Stomach (tissue), 8 donors: ENCODE measurements at regions not wholly inside any gene's neighbourhood (a gene's known extent, or its start where the extent isn't known, plus 50 kb on each side); places are given as distances from the start of the nearest gene placed in this dataset.
"Not testable (repeated sequence)": the region's sequence is repeated elsewhere in the genome, so short reads cannot be mapped to it uniquely, and the experiment has no call there.

ENCODE experiments used
- DNase-seq, 2 donors: peaks; one replicate each; pipeline versions ENCODE4 v3.0.0 to v3.0.0-alpha.2; 2013 to 2019
- H3K27ac ChIP-seq, 5 donors: fragments of 200-600 bp in 4 of 5; sonication (generic) in 4 of 5; one replicate each; pipeline ENCODE4 v1.5.1; 2013 to 2019; ENCODE audit warnings: mild to moderate bottlenecking in 1 of 5, moderate library complexity in 1 of 5
- H3K27me3 ChIP-seq, 3 donors: fragments of 200-600 bp; sonication (generic); one replicate each; pipeline ENCODE4 v1.5.1; 2017 to 2019; ENCODE audit warnings: mixed run types in 1 of 3
- H3K36me3 ChIP-seq, 4 donors: fragments of 200-600 bp; sonication (generic); 1 replicate in 3 of 4; 2 replicates in 1 of 4; pipeline ENCODE4 v1.5.1; 2016 to 2019
- H3K4me1 ChIP-seq, 4 donors: fragments of 200-600 bp; sonication (generic); one replicate each; pipeline ENCODE4 v1.5.1; 2016 to 2019
- H3K4me3 ChIP-seq, 4 donors: fragments of 200-600 bp; sonication (generic) in 3 of 4; one replicate each; pipeline ENCODE4 v1.5.1; 2016 to 2019; ENCODE audit warnings: mild to moderate bottlenecking in 1 of 4
- H3K9me3 ChIP-seq, 4 donors: fragments of 200-600 bp; sonication (generic); one replicate each; pipeline ENCODE4 v1.5.1; 2016 to 2019
- CTCF ChIP-seq, 7 experiments: fragments of 450-650 bp in 4 of 7; fragments of 200-600 bp in 3 of 7; sonication (generic) in 3 of 7; IDR thresholded peaks; one replicate each; pipeline ENCODE4 v1.5.1; 2016 to 2019; ENCODE audit warnings: antibody characterized with exemption in 7 of 7, control low read depth in 2 of 7, mild to moderate bottlenecking in 1 of 7
- EP300 ChIP-seq: sonication (generic); formaldehyde crosslinking; IDR thresholded peaks from one replicate; pipeline ENCODE4 v1.6.1; 2017; ENCODE audit warnings: antibody characterized with exemption
- POLR2A ChIP-seq, 4 donors: fragments of 450-650 bp; IDR thresholded peaks; one replicate each; pipeline ENCODE4 v1.6.1; 2016; ENCODE audit warnings: antibody characterized with exemption in 4 of 4, control low read depth in 2 of 4, mild to moderate bottlenecking in 1 of 4, moderate library complexity in 1 of 4
- POLR2AphosphoS5 ChIP-seq, 3 donors: sonication (generic); formaldehyde crosslinking; IDR thresholded peaks; one replicate each; pipeline ENCODE4 v1.6.1; 2016; ENCODE audit warnings: antibody characterized with exemption in 3 of 3
- WGBS, 5 donors: extraction: QIAGEN DNeasy Blood & Tissue Kit in 3 of 5; methylation state at CpG; one replicate each; pipeline versions ENCODE4 v1.1.5 to v1.1.7; 2013 to 2018; 5-methylcytosine and 5-hydroxymethylcytosine counted together
- intact Hi-C: fragments of 100-400 bp; cut with DNase I; formaldehyde crosslinking; loops from one replicate; pipeline ENCODE4 v1.15.1; 2023; ENCODE audit warnings: low total_unique reads
- donor health status: healthy with polysubstance abuse.
- donor health status: Bipolar disorder and iron deficiency.
- donor health status: healthy.

GRCh38 chr3:78257951-78258530 is 1218.1 kb downstream of the ROBO2 start:
- Histone ChIP-seq H3K4me3 (no peak overlapping the region), H3K27me3 (no peaks in the 10 kb centered on the region), H3K27ac (no peak overlapping the region), H3K4me1 (no peaks in the 10 kb centered on the region), H3K9me3 (no peaks in the 10 kb centered on the region), H3K36me3 (no peaks in the 10 kb centered on the region)
- intact Hi-C loops = no loop called here
- no peak for DNase-seq
- TF ChIP-seq CTCF (IDR thresholded peaks at IDR 0.05) = no peak
- WGBS, 5 donors = 86 to 90% (median 88%) methylated on average over 3 of the region's 3 CpGs

GRCh38 chr3:78258798-78259197 is 1218.9 kb downstream of the ROBO2 start:
- H3K9me3 ChIP-seq = no peaks in the 10 kb centered on the region
- H3K4me1 ChIP-seq = no peaks in the 10 kb centered on the region
- DNase-seq = peak in 1 of 2 donors; percentile 7
- H3K36me3 ChIP-seq = no peaks in the 10 kb centered on the region
- no peaks in the 10 kb centered on the region for H3K27me3 ChIP-seq
- no peak overlapping the region for H3K4me3 ChIP-seq
- TF ChIP-seq POLR2A (IDR thresholded peaks at IDR 0.05) (no peak), EP300 (no peak), POLR2AphosphoS5 (IDR thresholded peaks at IDR 0.05) (no peak), CTCF (IDR thresholded peaks at IDR 0.05) (no peak)
- intact Hi-C loops = no loop called here
- H3K27ac ChIP-seq = no peak overlapping the region

- intact Hi-C loops = no loop called here
- H3K27ac ChIP-seq = no peak overlapping the region
- H3K36me3 ChIP-seq = no peaks in the 10 kb centered on the region
- TF ChIP-seq POLR2A (IDR thresholded peaks at IDR 0.05) = no peak
- no peak for TF ChIP-seq EP300
- no peak for TF ChIP-seq POLR2AphosphoS5 (IDR thresholded peaks at IDR 0.05)
- no peak for TF ChIP-seq CTCF (IDR thresholded peaks at IDR 0.05)
- 51 to 76% (median 67%) methylated on average over 1 of the region's 1 CpG for WGBS, 5 donors
- no peaks in the 10 kb centered on the region for H3K27me3 ChIP-seq
- no peak for DNase-seq
- H3K4me1 ChIP-seq = no peaks in the 10 kb centered on the region
- no peak overlapping the region for H3K4me3 ChIP-seq
- no peaks in the 10 kb centered on the region for H3K9me3 ChIP-seq
These were observed 1220.5 kb downstream of the ROBO2 start for GRCh38 chr3:78260388-78260787.

GRCh38 chr3:78266550-78266949 is 1226.7 kb downstream of the ROBO2 start:
- H3K9me3 ChIP-seq = peaks cover 4 to 26% (median 15%) of the 10 kb centered on the region in 4 donors
- intact Hi-C loops, H3K36me3 ChIP-seq, H3K4me3 ChIP-seq, H3K4me1 ChIP-seq, H3K27me3 ChIP-seq, H3K27ac ChIP-seq, DNase-seq: not testable (repeated sequence)
- WGBS, 5 donors = 86 to 92% (median 87%) methylated on average over 3 of the region's 3 CpGs

GRCh38 chr3:78267235-78267634 is 1227.3 kb downstream of the ROBO2 start:
- H3K9me3 ChIP-seq = peaks cover 4 to 26% (median 15%) of the 10 kb centered on the region in 4 donors
- intact Hi-C loops = no loop called here
- no peak overlapping the region for H3K27ac ChIP-seq

More at GRCh38 chr3:78267235-78267634, 1227.3 kb downstream of the ROBO2 start:
- Histone ChIP-seq H3K27me3 (no peaks in the 10 kb centered on the region), H3K36me3 (no peaks in the 10 kb centered on the region), H3K4me1 (no peaks in the 10 kb centered on the region), H3K4me3 (no peak overlapping the region)
- TF ChIP-seq EP300 = no peak
- TF ChIP-seq POLR2A (IDR thresholded peaks at IDR 0.05) = no peak
- TF ChIP-seq CTCF (IDR thresholded peaks at IDR 0.05) = no peak
- no peak for TF ChIP-seq POLR2AphosphoS5 (IDR thresholded peaks at IDR 0.05)
- no peak for DNase-seq
